B cell (primary cell): ENCODE measurements at regions not wholly inside any gene's neighbourhood (a gene's known extent, or its start where the extent isn't known, plus 50 kb on each side); places are given as distances from the start of the nearest gene placed in this dataset.

Experiments used
- ATAC-seq: fragments of 200-7000 bp; cut with Tn5 transposase; one replicate; pipeline ENCODE4 v1.10.0; 2021; ENCODE audit warnings: low read depth, mild to moderate bottlenecking, moderate number of reproducible peaks, moderate library complexity
- CTCF ChIA-PET: fragments of 350-600 bp; sonication (Branson Sonifier 250); formaldehyde crosslinking; loops from one replicate; lab custom pipeline; 2021; ENCODE audit warnings: antibody characterized with exemption, inconsistent platforms; lab: Charles Lee
- POLR2A ChIA-PET: fragments of 350-600 bp; sonication (Branson Sonifier 250); formaldehyde crosslinking; loops from one replicate; lab custom pipeline; 2021; ENCODE audit warnings: antibody characterized with exemption; lab: Charles Lee
- DNase-seq: peaks from one replicate; pipeline ENCODE4 v3.0.0; 2013
- H2AFZ ChIP-seq: 2 replicates; pipeline ENCODE4 v1.6.1; 2012; ENCODE audit warnings: mild to moderate bottlenecking, low read depth, low read length; ENCODE audit not compliant: insufficient read depth, poor library complexity, severe bottlenecking
- H3K27ac ChIP-seq, 2 donors: 1 replicate in 1 of 2; 2 replicates in 1 of 2; pipeline ENCODE4 v1.5.1; 2012 to 2013; ENCODE audit warnings: low read length in 2 of 2, mild to moderate bottlenecking in 2 of 2, moderate library complexity in 1 of 2
- H3K27me3 ChIP-seq, 4 experiments: fragments of 200-600 bp in 1 of 4; sonication (generic) in 1 of 4; replicated peaks in 1 of 4; 1 replicate in 2 of 4; 2 replicates in 2 of 4; pipeline versions ENCODE4 v1.6.1 to v1.7.0; 2013 to 2016; ENCODE audit warnings: low read length in 3 of 4, mild to moderate bottlenecking in 2 of 4, mixed read lengths in 1 of 4, moderate library complexity in 1 of 4; ENCODE audit not compliant: insufficient read depth in 4 of 4, control insufficient read depth in 3 of 4; ENCODE audit errors: control extremely low read depth in 1 of 4
- H3K36me3 ChIP-seq, 2 experiments: replicated peaks in 1 of 2; 1 replicate in 1 of 2; 2 replicates in 1 of 2; pipeline versions ENCODE4 v1.6.1 to v1.7.1; 2013; ENCODE audit warnings: low read length in 1 of 2; ENCODE audit not compliant: insufficient read depth in 2 of 2, control insufficient read depth in 1 of 2; ENCODE audit errors: control extremely low read depth in 1 of 2, extremely low read depth in 1 of 2
- H3K4me1 ChIP-seq, 2 donors: fragments of 200-600 bp in 1 of 2; sonication (generic) in 1 of 2; 1 replicate in 1 of 2; 2 replicates in 1 of 2; pipeline versions ENCODE4 v1.5.1 to v1.6.1; 2013 to 2017; ENCODE audit warnings: low read length in 2 of 2; ENCODE audit not compliant: control insufficient read depth in 2 of 2, insufficient read depth in 2 of 2
- H3K4me2 ChIP-seq: replicated peaks from 2 replicates; pipeline ENCODE3; 2012; ENCODE audit warnings: mild to moderate bottlenecking, low read depth, low read length; ENCODE audit not compliant: poor library complexity, severe bottlenecking
- H3K4me3 ChIP-seq, 5 experiments: fragments of 200-600 bp in 1 of 5; sonication (generic) in 1 of 5; 1 replicate in 3 of 5; 2 replicates in 2 of 5; pipeline versions ENCODE4 v1.5.1 to v1.7.0; 2011 to 2016; ENCODE audit warnings: low read length in 4 of 5, mild to moderate bottlenecking in 4 of 5, low read depth in 2 of 5, control low read depth in 1 of 5, moderate library complexity in 1 of 5; ENCODE audit not compliant: insufficient read depth in 1 of 5; ENCODE audit errors: control extremely low read depth in 1 of 5, extremely low read depth in 1 of 5
- H3K79me2 ChIP-seq: fragments of 200-600 bp; sonication (generic); one replicate; pipeline ENCODE4 v1.6.0; 2016; ENCODE audit warnings: low read length; ENCODE audit not compliant: control insufficient read depth, insufficient read depth
- H3K9ac ChIP-seq: fragments of 200-600 bp; sonication (generic); 2 replicates; pipeline ENCODE4 v1.6.1; 2017; ENCODE audit warnings: mild to moderate bottlenecking, low read length, moderate library complexity
- H3K9me3 ChIP-seq, 3 donors: one replicate each; pipeline versions ENCODE4 v1.6.1 to v1.7.1; 2013; ENCODE audit warnings: low read length in 2 of 3; ENCODE audit not compliant: control insufficient read depth in 2 of 3, insufficient read depth in 1 of 3; ENCODE audit errors: control extremely low read depth in 1 of 3
- H4K20me1 ChIP-seq: 2 replicates; pipeline ENCODE4 v1.6.0; 2012; ENCODE audit warnings: mild to moderate bottlenecking, low read length; ENCODE audit not compliant: insufficient read depth, control insufficient read depth, poor library complexity, severe bottlenecking
- H3K27ac Mint-ChIP-seq: one replicate; pipeline ENCODE4 v1.8.0; 2021; ENCODE audit warnings: mixed read lengths
- H3K27me3 Mint-ChIP-seq: one replicate; pipeline ENCODE4 v1.8.0; 2021; ENCODE audit warnings: mixed read lengths
- H3K4me1 Mint-ChIP-seq: one replicate; pipeline ENCODE4 v1.8.0; 2021; ENCODE audit warnings: mixed read lengths
- H3K4me3 Mint-ChIP-seq: one replicate; pipeline ENCODE4 v1.8.0; 2021; ENCODE audit warnings: mixed read lengths
- H3K9me3 Mint-ChIP-seq: one replicate; pipeline ENCODE4 v1.8.0; 2022; ENCODE audit warnings: mixed read lengths; ENCODE audit not compliant: insufficient read depth
- CTCF ChIP-seq: fragments of 200-600 bp; IDR thresholded peaks from one replicate; pipeline ENCODE4 v1.8.0; 2022; ENCODE audit warnings: antibody characterized with exemption, mild to moderate bottlenecking
- EZH2 ChIP-seq: IDR thresholded peaks from 2 replicates; pipeline ENCODE4 v1.6.1; 2012; ENCODE audit warnings: borderline replicate concordance, low read depth, mild to moderate bottlenecking, moderate library complexity, low read length; ENCODE audit not compliant: insufficient read depth, poor library complexity, severe bottlenecking
- WGBS: methylation state at CpG from one replicate; pipeline ENCODE4 v1.1.5; 2013; ENCODE audit warnings: missing lambda C conversion rate; ENCODE audit not compliant: insufficient coverage; 5-methylcytosine and 5-hydroxymethylcytosine counted together
- intact Hi-C: fragments of 100-400 bp; cut with micrococcal nuclease; formaldehyde crosslinking; loops from one replicate; pipeline ENCODE4 v1.10.0; 2022

GRCh38 chrX:39703307-39703706, 394.5 kb downstream of the BCOR start:
- DNase-seq (no peak), ATAC-seq (no peak)
- Histone ChIP-seq H3K27me3 (no peaks in the 10 kb centered on the region), H2AFZ (no peak overlapping the region), H3K4me3 (no peak overlapping the region), H3K79me2 (no peaks in the 10 kb centered on the region), H3K36me3 (no peaks in the 10 kb centered on the region), H3K4me1 (no peaks in the 10 kb centered on the region), H3K27ac (no peak overlapping the region), H3K9ac (no peak overlapping the region), H3K4me2 (no peak overlapping the region), H3K9me3 (no peaks in the 10 kb centered on the region), H4K20me1 (no peaks in the 10 kb centered on the region)
- CTCF ChIA-PET = interaction anchor here (0.6 kb wide), 1 partner anchor 561 kb away, joined by 3 read pairs; no protein-coding TSS in a partner anchor
- Mint-ChIP-seq H3K27ac (no peak overlapping the region), H3K9me3 (no peaks in the 10 kb centered on the region), H3K4me3 (no peak overlapping the region), H3K27me3 (peaks cover 6% of the 10 kb centered on the region), H3K4me1 (no peaks in the 10 kb centered on the region)
- no peak for TF ChIP-seq CTCF
- TF ChIP-seq EZH2 = no peak
- 80% methylated on average over 1 of the region's 3 CpGs for WGBS
- intact Hi-C loops = loop anchor here (5.0 kb wide), 1 partner anchor 101 kb away; no protein-coding TSS in a partner anchor
- POLR2A ChIA-PET = no interaction called here

GRCh38 chrX:39704590-39704989, 393.2 kb downstream of the BCOR start:
- H3K27ac Mint-ChIP-seq = no peak overlapping the region
- no peak for TF ChIP-seq CTCF
- no peak for TF ChIP-seq EZH2
- ATAC-seq = no peak
- Histone ChIP-seq H3K4me1 (no peaks in the 10 kb centered on the region), H4K20me1 (no peaks in the 10 kb centered on the region), H3K79me2 (no peaks in the 10 kb centered on the region), H3K27ac (no peak overlapping the region), H3K9me3 (no peaks in the 10 kb centered on the region), H3K4me3 (no peak overlapping the region), H3K27me3 (no peaks in the 10 kb centered on the region), H2AFZ (no peak overlapping the region), H3K9ac (no peak overlapping the region), H3K4me2 (no peak overlapping the region), H3K36me3 (no peaks in the 10 kb centered on the region)
- ChIA-PET CTCF (no interaction called here), POLR2A (no interaction called here)
- H3K9me3 Mint-ChIP-seq = no peaks in the 10 kb centered on the region
- intact Hi-C loops = loop anchor here (5.0 kb wide), 1 partner anchor 102 kb away; no protein-coding TSS in a partner anchor
- no peak for DNase-seq
- H3K4me3 Mint-ChIP-seq = no peak overlapping the region
- H3K27me3 Mint-ChIP-seq = peaks cover 6% of the 10 kb centered on the region
- no peaks in the 10 kb centered on the region for H3K4me1 Mint-ChIP-seq
- WGBS = no CpG with 5 or more reads among the region's 5 CpGs
